K562 (cell line): ENCODE measurements at regions not wholly inside any gene's neighbourhood (a gene's known extent, or its start where the extent isn't known, plus 50 kb on each side); places are given as distances from the start of the nearest gene placed in this dataset.

Experiments used
- ATAC-seq: fragments of 200-7000 bp; cut with Tn5 transposase; 3 replicates; pipeline ENCODE4 v1.9.1; 2020; ENCODE audit warnings: moderate library complexity
- BruUV-seq: library from RNA; stranded (reverse); fragments of 400-500 nt; replicated peaks from 2 replicates; lab custom pipeline; 2021; lab: Mats Ljungman, UMichigan
- CTCF ChIA-PET: fragments of 300-600 bp; formaldehyde crosslinking; extraction: SDS; loops from one replicate; lab custom pipeline; 2021; ENCODE audit warnings: low intra/inter-chr PET ratio; lab: Yijun Ruan, JAX
- POLR2A ChIA-PET: fragments of 300-600, 350-650 bp; sonication (Branson Sonifier 250); formaldehyde crosslinking; extraction: SDS; loops from one replicate; lab custom pipeline; 2021; ENCODE audit warnings: antibody characterized with exemption, inconsistent platforms; lab: Yijun Ruan, JAX
- DNase-seq, 4 experiments: peaks; one replicate each; pipeline versions ENCODE4 v3.0.0 to v3.0.0-alpha.2; 2011 to 2018; ENCODE audit warnings: low spot score in 3 of 4, mixed read lengths in 3 of 4; ENCODE audit errors: extremely low read depth in 1 of 4
- FAIRE-seq: peaks from 2 replicates; lab custom pipeline; 2011; peaks lifted over from hg19 to GRCh38; lab: Jason Lieb, UNC
- H2AFZ ChIP-seq: 2 replicates; pipeline ENCODE4 v1.6.0; 2011; ENCODE audit warnings: low read depth, low read length, control low read depth, inconsistent platforms
- H3K27ac ChIP-seq: fragments of 200-600 bp; 3 replicates; pipeline ENCODE4 v1.8.0; 2011; ENCODE audit warnings: low read depth, mild to moderate bottlenecking, control low read depth, inconsistent platforms, low read length, moderate library complexity, mixed read lengths; ENCODE audit errors: extremely low read depth
- H3K27me3 ChIP-seq, 2 experiments: fragments of 300-600 bp in 1 of 2; 2 replicates in 1 of 2; 3 replicates in 1 of 2; pipeline versions ENCODE4 v1.6.0 to v1.8.0; 2011; ENCODE audit warnings: inconsistent platforms in 2 of 2, low read length in 2 of 2, mild to moderate bottlenecking in 1 of 2, mixed read lengths in 1 of 2, moderate library complexity in 1 of 2; ENCODE audit not compliant: control insufficient read depth in 2 of 2, insufficient read depth in 2 of 2
- H3K36me3 ChIP-seq: fragments of 300-600 bp; 3 replicates; pipeline ENCODE4 v1.8.0; 2011; ENCODE audit warnings: mild to moderate bottlenecking, low read length, inconsistent platforms; ENCODE audit not compliant: control insufficient read depth, insufficient read depth
- H3K4me1 ChIP-seq, 2 experiments: fragments of 200-600 bp in 1 of 2; replicated peaks in 1 of 2; 2 replicates in 1 of 2; 3 replicates in 1 of 2; pipeline versions ENCODE4 v1.5.1 to v1.8.0; 2011; ENCODE audit warnings: inconsistent platforms in 2 of 2, low read length in 2 of 2, mild to moderate bottlenecking in 1 of 2, mixed read lengths in 1 of 2, moderate library complexity in 1 of 2; ENCODE audit not compliant: control insufficient read depth in 2 of 2, insufficient read depth in 2 of 2
- H3K4me2 ChIP-seq: 2 replicates; pipeline ENCODE4 v1.6.1; 2011; ENCODE audit warnings: low read length, control low read depth, inconsistent platforms, mixed read lengths; ENCODE audit not compliant: insufficient read depth
- H3K4me3 ChIP-seq: fragments of 200-600 bp; sonication (generic), shearing (Covaris generic); 2 replicates; pipeline ENCODE4 v1.5.1; 2016; ENCODE audit warnings: control low read depth, inconsistent platforms
- H3K79me2 ChIP-seq: fragments of 200-600 bp; 3 replicates; pipeline ENCODE4 v1.8.0; 2011; ENCODE audit warnings: low read length, inconsistent platforms; ENCODE audit not compliant: control insufficient read depth, insufficient read depth
- H3K9ac ChIP-seq, 2 experiments: 2 replicates each; pipeline versions ENCODE4 v1.6.0 to v1.6.1; 2011; ENCODE audit warnings: low read depth in 2 of 2, low read length in 2 of 2, control low read depth in 1 of 2, inconsistent platforms in 1 of 2, mild to moderate bottlenecking in 1 of 2, mixed read lengths in 1 of 2; ENCODE audit not compliant: insufficient read depth in 1 of 2
- H3K9me1 ChIP-seq: one replicate; pipeline ENCODE4 v1.6.0; 2011; ENCODE audit warnings: inconsistent platforms, mild to moderate bottlenecking, low read length, moderate library complexity; ENCODE audit not compliant: control insufficient read depth, insufficient read depth
- H3K9me3 ChIP-seq: replicated peaks from 2 replicates; pipeline ENCODE4 v1.5.1; 2011; ENCODE audit warnings: low read depth, low read length, inconsistent platforms; ENCODE audit not compliant: control insufficient read depth, insufficient read depth
- H4K20me1 ChIP-seq: replicated peaks from 2 replicates; pipeline ENCODE4 v1.6.1; 2011; ENCODE audit warnings: low read length, inconsistent platforms, mixed read lengths; ENCODE audit not compliant: control insufficient read depth, insufficient read depth
- ARID2 ChIP-seq: fragments of 450-650 bp; IDR thresholded peaks from 2 replicates; pipeline ENCODE4 v1.6.1; 2017; ENCODE audit warnings: antibody characterized with exemption, mild to moderate bottlenecking
- DACH1 ChIP-seq: fragments of 450-650 bp; IDR thresholded peaks from 2 replicates; pipeline ENCODE4 v1.6.1; 2018; ENCODE audit not compliant: partially characterized antibody
- LARP7 ChIP-seq: fragments of 450-650 bp; IDR thresholded peaks from 2 replicates; pipeline ENCODE4 v1.6.1; 2016
- LEF1 ChIP-seq: fragments of 450-650 bp; IDR thresholded peaks from 2 replicates; pipeline ENCODE4 v1.6.1; 2016; ENCODE audit warnings: mild to moderate bottlenecking
- NCOA6 ChIP-seq: fragments of 450-650 bp; IDR thresholded peaks from 2 replicates; pipeline ENCODE4 v1.6.1; 2017; ENCODE audit warnings: mild to moderate bottlenecking
- NR3C1 ChIP-seq: sonication (generic); formaldehyde crosslinking; IDR thresholded peaks from 2 replicates; pipeline ENCODE4 v1.8.1; 2022; ENCODE audit warnings: missing genetic modification reagents
- PHTF2 ChIP-seq: fragments of 250-450 bp; sonication (Bioruptor Pico); IDR thresholded peaks from 2 replicates; pipeline ENCODE4 v1.5.0; 2021; ENCODE audit warnings: mild to moderate bottlenecking
- PURB ChIP-seq: sonication (generic); formaldehyde crosslinking; IDR thresholded peaks from 2 replicates; pipeline ENCODE4 v1.9.0; 2021; ENCODE audit warnings: low read depth, mild to moderate bottlenecking, missing genetic modification reagents
- RBM17 ChIP-seq: fragments of 200-400 bp; formaldehyde crosslinking; IDR thresholded peaks from 2 replicates; pipeline ENCODE4 v1.6.1; 2017; ENCODE audit warnings: low read depth, mild to moderate bottlenecking, low read length, borderline replicate concordance
- ZFP36 ChIP-seq: fragments of 150-350 bp; IDR thresholded peaks from 2 replicates; pipeline ENCODE4 v1.6.1; 2018; ENCODE audit warnings: low read length, low read depth; ENCODE audit not compliant: partially characterized antibody
- ZNF707 ChIP-seq: fragments of 250-450 bp; sonication (Bioruptor Pico); conservative IDR thresholded peaks from 2 replicates; pipeline ENCODE4 v1.8.0; 2022; ENCODE audit warnings: inconsistent platforms, mild to moderate bottlenecking, moderate library complexity
- WGBS: fragments of 100-300 bp; shearing (Covaris generic); methylation state at CpG from one replicate; pipeline ENCODE4 v1.1.6; 2016; ENCODE audit warnings: low coverage, mixed read lengths; ENCODE audit not compliant: insufficient coverage; ENCODE audit errors: missing lambda C conversion rate; 5-methylcytosine and 5-hydroxymethylcytosine counted together
- in situ Hi-C: fragments of 300-500 bp; cut with MboI; formaldehyde crosslinking; loops from 4 replicates; pipeline ENCODE4 v1.15.0; 2018; ENCODE audit warnings: inconsistent platforms, mixed read lengths
- intact Hi-C: fragments of 100-400 bp; cut with micrococcal nuclease; formaldehyde crosslinking; loops from 2 replicates; pipeline ENCODE4 v1.14.2; 2022
- TF ChIP-seq, protein P1 (sequence below): fragments of 450-650 bp; formaldehyde crosslinking; IDR thresholded peaks from 2 replicates; pipeline ENCODE4 v1.4.0; 2022; ENCODE audit warnings: missing genetic modification characterization
- TF ChIP-seq, protein P2 (sequence below): conservative IDR thresholded peaks from 2 replicates; pipeline ENCODE4 v1.6.1; 2011; ENCODE audit warnings: low read depth, mild to moderate bottlenecking, low read length; ENCODE audit not compliant: control insufficient read depth

DNA sequence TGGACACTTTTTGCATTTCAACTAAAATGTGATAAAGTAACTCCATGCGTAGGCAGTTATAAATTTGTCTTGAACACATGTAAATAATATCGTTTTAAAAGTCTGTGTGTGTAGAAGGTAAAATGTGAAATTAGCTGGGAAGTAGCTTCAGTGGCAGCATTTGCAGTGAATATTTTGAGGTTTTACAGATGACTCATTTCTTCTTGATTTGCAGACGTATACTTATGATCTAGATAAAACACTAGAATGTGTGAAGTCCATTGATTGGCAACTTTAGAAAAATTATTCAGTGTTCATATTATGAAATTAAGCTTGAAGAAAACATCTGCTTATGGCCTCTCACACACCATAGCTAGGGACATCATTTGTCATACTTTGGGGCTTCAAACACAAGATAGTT is 788.6 kb upstream of the NOVA1 start:
- ChIA-PET POLR2A (no interaction called here), CTCF (no interaction called here)
- no peaks in the 10 kb centered on the region for H4K20me1 ChIP-seq
- FAIRE-seq (no peak), ATAC-seq (no peak), DNase-seq (no peak)
- in situ Hi-C loops, result no loop called here
- no peak overlapping the region for H3K27ac ChIP-seq
- no peak overlapping the region for H3K9ac ChIP-seq
- intact Hi-C loops, result no loop called here
- H3K4me2 ChIP-seq, result no peak overlapping the region
- H3K27me3 ChIP-seq, result no peaks in the 10 kb centered on the region
- H3K4me3 ChIP-seq, result no peak overlapping the region
- no TSS peak for BruUV-seq
- no peaks in the 10 kb centered on the region for H3K9me3 ChIP-seq
- no peaks in the 10 kb centered on the region for H3K36me3 ChIP-seq
- TF ChIP-seq LARP7 (no peak), DACH1 (no peak), PHTF2 (no peak), ZNF707 (CRISPR knock-in tag) (no peak), PURB (CRISPR knock-in tag) (no peak), ARID2 (no peak), NCOA6 (no peak), ZFP36 (no peak), RBM17 (no peak), NR3C1 (CRISPR knock-in tag) (no peak), LEF1 (no peak)
- TF ChIP-seq, protein P1, sequence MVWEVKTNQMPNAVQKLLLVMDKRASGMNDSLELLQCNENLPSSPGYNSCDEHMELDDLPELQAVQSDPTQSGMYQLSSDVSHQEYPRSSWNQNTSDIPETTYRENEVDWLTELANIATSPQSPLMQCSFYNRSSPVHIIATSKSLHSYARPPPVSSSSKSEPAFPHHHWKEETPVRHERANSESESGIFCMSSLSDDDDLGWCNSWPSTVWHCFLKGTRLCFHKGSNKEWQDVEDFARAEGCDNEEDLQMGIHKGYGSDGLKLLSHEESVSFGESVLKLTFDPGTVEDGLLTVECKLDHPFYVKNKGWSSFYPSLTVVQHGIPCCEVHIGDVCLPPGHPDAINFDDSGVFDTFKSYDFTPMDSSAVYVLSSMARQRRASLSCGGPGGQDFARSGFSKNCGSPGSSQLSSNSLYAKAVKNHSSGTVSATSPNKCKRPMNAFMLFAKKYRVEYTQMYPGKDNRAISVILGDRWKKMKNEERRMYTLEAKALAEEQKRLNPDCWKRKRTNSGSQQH (CRISPR knock-in tag), result no peak
- TF ChIP-seq, protein P2, sequence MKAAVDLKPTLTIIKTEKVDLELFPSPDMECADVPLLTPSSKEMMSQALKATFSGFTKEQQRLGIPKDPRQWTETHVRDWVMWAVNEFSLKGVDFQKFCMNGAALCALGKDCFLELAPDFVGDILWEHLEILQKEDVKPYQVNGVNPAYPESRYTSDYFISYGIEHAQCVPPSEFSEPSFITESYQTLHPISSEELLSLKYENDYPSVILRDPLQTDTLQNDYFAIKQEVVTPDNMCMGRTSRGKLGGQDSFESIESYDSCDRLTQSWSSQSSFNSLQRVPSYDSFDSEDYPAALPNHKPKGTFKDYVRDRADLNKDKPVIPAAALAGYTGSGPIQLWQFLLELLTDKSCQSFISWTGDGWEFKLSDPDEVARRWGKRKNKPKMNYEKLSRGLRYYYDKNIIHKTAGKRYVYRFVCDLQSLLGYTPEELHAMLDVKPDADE, result no peak
- no peaks in the 10 kb centered on the region for H3K79me2 ChIP-seq
- 6% methylated on average over 3 of the region's 3 CpGs for WGBS
- no peaks in the 10 kb centered on the region for H3K4me1 ChIP-seq
- no peaks in the 10 kb centered on the region for H3K9me1 ChIP-seq
- no peak overlapping the region for H2AFZ ChIP-seq
